Esophagus squamous epithelium (tissue), 4 donors: ENCODE measurements at regions not wholly inside any gene's neighbourhood (a gene's known extent, or its start where the extent isn't known, plus 50 kb on each side); places are given as distances from the start of the nearest gene placed in this dataset.

Experiments
- POLR2A ChIP-seq, 4 donors: fragments of 450-650 bp; IDR thresholded peaks; one replicate each; pipeline ENCODE4 v1.6.1; 2017; ENCODE audit warnings: antibody characterized with exemption in 4 of 4, mild to moderate bottlenecking in 4 of 4, moderate library complexity in 3 of 4
- TF ChIP-seq, protein P1 (sequence below), 6 experiments: fragments of 450-650 bp in 4 of 6; fragments of 200-600 bp in 2 of 6; sonication (generic) in 2 of 6; IDR thresholded peaks; one replicate each; pipeline ENCODE4 v1.5.1; 2016 to 2019; ENCODE audit warnings: antibody characterized with exemption in 6 of 6, mild to moderate bottlenecking in 4 of 6, moderate library complexity in 4 of 6

- TF ChIP-seq POLR2A (IDR thresholded peaks at IDR 0.05), result no peak
- TF ChIP-seq, protein P1, sequence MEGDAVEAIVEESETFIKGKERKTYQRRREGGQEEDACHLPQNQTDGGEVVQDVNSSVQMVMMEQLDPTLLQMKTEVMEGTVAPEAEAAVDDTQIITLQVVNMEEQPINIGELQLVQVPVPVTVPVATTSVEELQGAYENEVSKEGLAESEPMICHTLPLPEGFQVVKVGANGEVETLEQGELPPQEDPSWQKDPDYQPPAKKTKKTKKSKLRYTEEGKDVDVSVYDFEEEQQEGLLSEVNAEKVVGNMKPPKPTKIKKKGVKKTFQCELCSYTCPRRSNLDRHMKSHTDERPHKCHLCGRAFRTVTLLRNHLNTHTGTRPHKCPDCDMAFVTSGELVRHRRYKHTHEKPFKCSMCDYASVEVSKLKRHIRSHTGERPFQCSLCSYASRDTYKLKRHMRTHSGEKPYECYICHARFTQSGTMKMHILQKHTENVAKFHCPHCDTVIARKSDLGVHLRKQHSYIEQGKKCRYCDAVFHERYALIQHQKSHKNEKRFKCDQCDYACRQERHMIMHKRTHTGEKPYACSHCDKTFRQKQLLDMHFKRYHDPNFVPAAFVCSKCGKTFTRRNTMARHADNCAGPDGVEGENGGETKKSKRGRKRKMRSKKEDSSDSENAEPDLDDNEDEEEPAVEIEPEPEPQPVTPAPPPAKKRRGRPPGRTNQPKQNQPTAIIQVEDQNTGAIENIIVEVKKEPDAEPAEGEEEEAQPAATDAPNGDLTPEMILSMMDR (IDR thresholded peaks at IDR 0.05), result no peak
Observed at GRCh38 chr11:10619131-10619680, 50.7 kb upstream of the LYVE1 start.
